Activated T-cell treated with anti-CD3 and anti-CD28 coated beads, Interleukin-2, amount 50 U/mL, for 24 hours (primary cell): ENCODE measurements at regions not wholly inside any gene's neighbourhood (a gene's known extent, or its start where the extent isn't known, plus 50 kb on each side); places are given as distances from the start of the nearest gene placed in this dataset.

Experiments used
- DNase-seq: peaks from one replicate; pipeline ENCODE4 v3.0.0-alpha.2; 2020
- H3K27ac Mint-ChIP-seq: 2 replicates; pipeline ENCODE4 v1.8.0; 2020; ENCODE audit warnings: mild to moderate bottlenecking, mixed read lengths
- H3K27me3 Mint-ChIP-seq: 2 replicates; pipeline ENCODE4 v1.8.0; 2020; ENCODE audit warnings: mixed read lengths
- H3K36me3 Mint-ChIP-seq: 2 replicates; pipeline ENCODE4 v1.8.0; 2020; ENCODE audit warnings: low read depth, mixed read lengths
- H3K4me1 Mint-ChIP-seq: 2 replicates; pipeline ENCODE4 v1.8.0; 2020; ENCODE audit warnings: low read depth, mixed read lengths
- H3K4me3 Mint-ChIP-seq: 2 replicates; pipeline ENCODE4 v1.8.0; 2020; ENCODE audit warnings: mild to moderate bottlenecking, moderate library complexity, mixed read lengths
- H3K9me3 Mint-ChIP-seq: 2 replicates; pipeline ENCODE4 v1.8.0; 2020; ENCODE audit warnings: mixed read lengths

- H3K9me3 Mint-ChIP-seq = no peaks in the 10 kb centered on the region
- DNase-seq = no peak
- H3K27me3 Mint-ChIP-seq = peaks cover 4% of the 10 kb centered on the region
- no peak overlapping the region for H3K4me3 Mint-ChIP-seq
- no peak overlapping the region for H3K27ac Mint-ChIP-seq
- no peaks in the 10 kb centered on the region for H3K36me3 Mint-ChIP-seq
- H3K4me1 Mint-ChIP-seq = peaks cover 5% of the 10 kb centered on the region
These were observed 268.2 kb downstream of the PTEN start for GRCh38 chr10:88131511-88132139.

DNA sequence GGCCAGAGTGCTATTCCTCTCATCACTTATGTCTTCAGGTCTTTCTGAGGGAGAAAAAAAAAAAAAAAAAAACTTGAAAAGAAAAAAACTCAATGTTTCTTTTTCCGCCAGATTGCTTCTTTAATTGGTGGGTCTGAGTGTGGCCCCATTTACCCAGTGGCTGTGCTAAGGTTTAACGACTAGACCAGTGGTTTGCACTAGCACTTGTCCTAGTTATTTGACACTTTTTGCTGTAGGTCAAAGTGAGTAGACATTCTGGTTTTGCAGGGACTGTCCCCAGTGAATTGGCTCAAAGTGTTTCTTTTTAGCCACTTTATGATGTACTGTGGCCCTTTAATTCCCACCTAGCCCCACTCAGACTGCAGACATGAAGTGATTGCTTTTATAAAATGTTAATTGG lies 273.3 kb downstream of the PTEN start:
- no peak overlapping the region for H3K4me3 Mint-ChIP-seq
- no peaks in the 10 kb centered on the region for H3K9me3 Mint-ChIP-seq
- H3K27me3 Mint-ChIP-seq = peaks cover 4% of the 10 kb centered on the region
- no peaks in the 10 kb centered on the region for H3K36me3 Mint-ChIP-seq
- H3K4me1 Mint-ChIP-seq = peaks cover 25% of the 10 kb centered on the region
- DNase-seq = no peak
- H3K27ac Mint-ChIP-seq = no peak overlapping the region

GRCh38 chr10:88138319-88138848 lies 275.0 kb downstream of the PTEN start:
- no peak overlapping the region for H3K4me3 Mint-ChIP-seq
- no peaks in the 10 kb centered on the region for H3K9me3 Mint-ChIP-seq
- peaks cover 25% of the 10 kb centered on the region for H3K4me1 Mint-ChIP-seq
- H3K36me3 Mint-ChIP-seq = no peaks in the 10 kb centered on the region
- H3K27ac Mint-ChIP-seq = peak overlapping the region; percentile 62
- DNase-seq = no peak
- H3K27me3 Mint-ChIP-seq = peaks cover 4% of the 10 kb centered on the region

DNA sequence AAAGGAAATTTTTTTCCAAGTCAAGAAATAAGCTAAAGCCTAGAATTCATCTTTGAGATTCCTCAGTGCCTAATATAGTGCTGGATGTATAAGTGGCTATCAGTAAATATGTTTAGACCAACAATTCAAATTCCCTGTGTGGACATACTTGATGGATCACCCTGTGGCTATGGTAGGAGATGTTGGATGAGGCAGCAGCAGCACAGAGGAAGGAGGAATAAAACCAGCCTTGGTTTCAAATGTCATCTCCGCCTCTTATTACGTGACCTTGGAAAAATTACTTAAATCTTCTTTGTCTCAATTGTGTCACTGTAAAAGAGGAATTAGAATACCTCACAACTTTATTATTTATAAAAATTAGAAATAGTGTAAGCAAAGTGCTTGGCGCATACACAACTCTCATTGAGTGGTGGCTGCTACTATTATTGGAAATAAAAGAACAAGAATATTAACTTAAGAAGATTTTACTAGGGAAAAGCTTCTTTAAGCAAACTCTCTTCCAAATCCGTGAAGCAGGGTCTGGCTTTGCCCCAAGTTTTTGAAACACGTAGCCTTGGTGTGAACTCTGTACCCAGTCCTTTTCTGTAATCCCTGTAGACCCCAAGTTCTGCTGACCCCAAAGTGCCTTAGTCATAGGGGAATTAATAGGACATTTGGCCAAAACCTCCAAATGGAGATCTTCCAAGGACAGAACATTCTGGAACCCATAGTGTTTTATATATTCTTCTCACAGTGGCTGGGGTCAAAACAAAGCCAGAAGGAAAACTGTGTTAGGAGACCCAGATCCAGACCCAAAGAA lies 283.8 kb downstream of the PTEN start:
- Mint-ChIP-seq H3K27ac (no peak overlapping the region), H3K27me3 (no peaks in the 10 kb centered on the region), H3K36me3 (peaks cover 2% of the 10 kb centered on the region), H3K4me1 (peaks cover 8% of the 10 kb centered on the region), H3K4me3 (no peak overlapping the region), H3K9me3 (peaks cover 2% of the 10 kb centered on the region)
- no peak for DNase-seq

DNA sequence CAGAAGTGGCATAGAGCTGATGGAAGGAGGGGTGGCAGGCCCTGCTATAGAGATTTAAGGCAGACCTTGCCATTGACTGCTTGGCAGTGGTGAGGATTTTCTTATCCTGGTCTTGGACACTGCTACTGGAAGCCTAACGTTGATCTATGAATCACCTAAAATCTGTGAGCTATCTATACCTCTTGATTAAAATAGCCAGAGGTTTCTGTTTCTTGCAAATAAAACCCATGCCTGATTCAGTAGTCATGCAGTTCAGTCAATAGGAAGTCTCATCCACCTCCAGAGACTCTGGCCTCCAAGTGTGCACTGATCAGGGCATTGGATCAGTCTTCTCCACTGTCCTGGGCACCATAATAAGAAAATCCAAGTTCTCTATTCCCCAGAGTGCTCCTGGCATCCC lies 286.5 kb downstream of the PTEN start:
- Mint-ChIP-seq H3K36me3 (peaks cover 9% of the 10 kb centered on the region), H3K9me3 (peaks cover 14% of the 10 kb centered on the region), H3K27ac (no peak overlapping the region), H3K27me3 (no peaks in the 10 kb centered on the region), H3K4me1 (peaks cover 29% of the 10 kb centered on the region), H3K4me3 (no peak overlapping the region)
- DNase-seq = no peak

DNA sequence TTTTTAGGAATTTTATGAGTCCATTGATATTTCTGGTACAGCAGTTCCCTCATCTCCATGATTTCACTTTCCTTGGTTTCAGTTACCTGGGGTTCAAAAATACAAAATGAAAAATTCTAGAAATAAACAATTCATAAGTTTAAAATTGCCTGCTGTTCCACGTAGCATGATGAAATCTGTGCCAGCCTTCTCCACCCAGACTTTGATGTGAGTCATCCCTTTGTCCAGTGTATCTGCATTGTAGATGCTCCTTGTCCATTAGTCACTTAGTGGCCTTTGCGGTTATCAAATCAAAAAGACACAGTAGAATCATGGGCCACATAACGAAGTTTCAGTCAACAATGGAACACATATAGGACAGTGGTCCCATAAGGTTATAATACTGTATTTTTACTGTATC lies 286.9 kb downstream of the PTEN start:
- DNase-seq = no peak
- Mint-ChIP-seq H3K36me3 (peaks cover 9% of the 10 kb centered on the region), H3K27me3 (no peaks in the 10 kb centered on the region), H3K9me3 (peaks cover 14% of the 10 kb centered on the region), H3K4me3 (no peak overlapping the region), H3K27ac (no peak overlapping the region), H3K4me1 (peaks cover 32% of the 10 kb centered on the region)

DNA sequence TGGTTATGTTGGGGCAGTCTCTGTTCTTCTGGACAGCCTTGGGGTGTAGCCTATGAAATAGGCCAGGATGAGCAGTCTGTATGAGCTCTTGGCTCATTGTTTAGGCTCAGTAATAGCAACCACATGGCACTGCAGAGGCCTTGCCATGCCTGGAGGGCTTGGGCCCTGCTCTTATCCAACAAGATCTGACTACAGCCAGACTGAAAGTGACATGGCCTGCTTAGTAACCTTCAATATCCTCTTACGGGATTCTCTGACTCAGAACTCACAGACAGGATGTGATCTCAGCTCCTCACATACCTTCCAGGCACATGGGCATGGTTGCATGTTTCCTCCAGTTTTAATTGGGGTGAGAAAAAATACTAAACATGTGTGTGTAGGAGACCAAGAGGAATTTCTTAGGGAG lies 289.3 kb downstream of the PTEN start:
- Mint-ChIP-seq H3K27ac (peak overlapping the region; percentile 92), H3K4me1 (peaks cover 39% of the 10 kb centered on the region), H3K4me3 (no peak overlapping the region), H3K27me3 (no peaks in the 10 kb centered on the region), H3K9me3 (peaks cover 14% of the 10 kb centered on the region), H3K36me3 (peaks cover 9% of the 10 kb centered on the region)
- DNase-seq = peak; percentile 59

- Mint-ChIP-seq H3K4me3 (no peak overlapping the region), H3K27me3 (no peaks in the 10 kb centered on the region), H3K9me3 (peaks cover 14% of the 10 kb centered on the region), H3K36me3 (peaks cover 9% of the 10 kb centered on the region), H3K4me1 (peaks cover 45% of the 10 kb centered on the region), H3K27ac (no peak overlapping the region)
- no peak for DNase-seq
These were observed 291.3 kb downstream of the PTEN start for GRCh38 chr10:88154596-88155250.

DNA sequence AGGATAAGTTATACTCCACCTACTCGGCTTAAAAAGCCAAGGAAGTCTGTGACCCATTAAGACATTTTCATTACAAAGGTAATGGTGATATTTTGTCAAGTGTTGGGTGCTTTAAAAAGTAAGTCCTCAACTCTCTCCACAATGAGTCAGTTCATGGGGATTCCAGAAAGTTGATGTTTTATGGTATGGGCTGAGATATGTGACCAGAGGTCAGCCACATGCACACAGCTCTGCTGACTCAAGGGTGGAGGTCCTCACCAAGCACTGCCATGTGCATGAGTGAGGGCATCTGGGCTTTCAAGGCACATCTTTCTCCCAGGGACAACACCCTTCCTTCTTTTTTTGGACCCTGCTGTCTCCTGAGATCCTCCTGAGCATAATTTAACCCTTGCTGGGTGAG lies 292.9 kb downstream of the PTEN start:
- Mint-ChIP-seq H3K4me3 (no peak overlapping the region), H3K27me3 (no peaks in the 10 kb centered on the region), H3K4me1 (peaks cover 45% of the 10 kb centered on the region), H3K36me3 (peaks cover 9% of the 10 kb centered on the region), H3K9me3 (peaks cover 14% of the 10 kb centered on the region), H3K27ac (no peak overlapping the region)
- DNase-seq = no peak

- peaks cover 6% of the 10 kb centered on the region for H3K9me3 Mint-ChIP-seq
- H3K4me3 Mint-ChIP-seq = no peak overlapping the region
- DNase-seq = no peak
- peaks cover 34% of the 10 kb centered on the region for H3K4me1 Mint-ChIP-seq
- H3K27ac Mint-ChIP-seq = no peak overlapping the region
- H3K27me3 Mint-ChIP-seq = no peaks in the 10 kb centered on the region
- peaks cover 3% of the 10 kb centered on the region for H3K36me3 Mint-ChIP-seq
These were observed 294.6 kb downstream of the PTEN start for GRCh38 chr10:88157981-88158465.

DNA sequence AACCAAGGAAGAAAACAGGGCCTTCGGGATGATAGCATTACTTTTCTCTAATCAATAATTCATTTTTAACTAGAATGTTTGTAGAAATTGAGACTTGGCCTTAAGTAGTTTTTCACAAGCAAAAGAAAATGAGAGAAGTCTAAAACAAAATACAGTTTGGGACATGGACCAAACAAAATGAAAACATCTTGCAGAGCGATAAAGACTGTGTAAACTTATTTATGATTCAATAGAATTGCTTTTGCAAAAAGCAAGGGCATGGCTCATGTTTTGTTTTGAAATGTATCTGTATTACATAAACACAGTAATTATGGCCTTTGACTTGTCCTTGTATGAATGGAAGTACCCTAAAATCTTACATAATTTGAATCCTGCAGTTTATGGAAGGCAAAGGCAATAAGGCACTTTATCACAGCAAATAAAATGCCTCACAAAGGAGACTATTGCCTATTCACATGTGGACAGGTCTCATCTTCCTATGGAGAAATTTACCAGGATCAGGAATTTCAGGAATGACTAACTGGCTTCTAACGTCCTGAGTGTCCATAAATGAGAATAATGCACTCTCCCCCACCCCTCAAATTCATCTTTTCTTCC lies 295.2 kb downstream of the PTEN start:
- Mint-ChIP-seq H3K4me1 (peaks cover 30% of the 10 kb centered on the region), H3K36me3 (no peaks in the 10 kb centered on the region), H3K27me3 (no peaks in the 10 kb centered on the region), H3K27ac (no peak overlapping the region), H3K9me3 (peaks cover 2% of the 10 kb centered on the region), H3K4me3 (no peak overlapping the region)
- DNase-seq = no peak

DNA sequence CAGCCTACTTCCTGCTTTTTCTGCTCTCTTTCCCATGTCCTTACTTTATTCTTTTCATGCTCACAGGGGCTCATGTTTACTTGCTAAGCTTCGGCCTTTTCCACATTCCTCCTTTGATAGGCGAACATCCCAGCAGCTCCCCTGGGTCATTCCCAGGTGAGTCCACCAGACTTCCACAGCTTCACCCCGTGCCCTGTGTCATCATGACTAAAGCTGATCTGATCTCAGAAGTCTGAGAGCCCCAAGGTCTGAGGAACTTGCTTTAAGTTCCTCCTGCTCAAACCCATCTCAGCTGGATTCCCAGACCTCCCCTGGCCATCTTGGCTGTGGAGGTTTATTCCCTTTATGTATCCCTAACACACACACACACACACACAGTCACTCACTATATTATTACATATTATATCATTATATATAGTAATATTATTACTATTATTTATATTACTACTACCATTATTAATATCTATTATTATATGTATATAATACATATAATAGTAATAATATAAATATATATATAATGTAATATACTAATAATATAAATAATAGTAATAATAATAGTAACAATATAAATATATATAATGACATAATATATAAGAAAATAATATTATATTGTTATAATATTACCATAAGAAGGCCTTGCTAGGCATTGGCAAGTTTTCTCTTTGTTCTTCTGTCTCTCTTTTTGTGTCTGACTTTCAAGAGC lies 295.9 kb downstream of the PTEN start:
- Mint-ChIP-seq H3K4me3 (no peak overlapping the region), H3K4me1 (peaks cover 27% of the 10 kb centered on the region), H3K36me3 (no peaks in the 10 kb centered on the region), H3K27ac (no peak overlapping the region), H3K9me3 (no peaks in the 10 kb centered on the region), H3K27me3 (no peaks in the 10 kb centered on the region)
- DNase-seq = no peak

DNA sequence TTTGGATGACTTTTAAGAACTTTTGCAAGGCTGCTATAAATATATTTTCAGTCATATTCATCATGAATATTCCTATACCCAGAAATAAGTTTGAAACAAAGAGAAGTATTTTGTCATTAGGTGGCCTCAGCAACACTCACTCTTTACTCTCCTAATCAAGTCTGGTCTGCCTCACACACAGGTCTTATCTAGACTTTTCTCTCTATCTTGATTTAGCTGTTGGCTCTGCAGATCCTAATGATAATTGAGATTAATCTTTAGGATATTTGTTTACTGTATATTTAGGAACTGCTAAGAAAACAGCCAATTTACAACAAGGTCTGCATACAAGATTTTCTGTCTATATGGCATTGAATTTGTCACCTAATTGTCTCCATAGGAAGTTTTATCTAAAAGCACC lies 297.6 kb downstream of the PTEN start:
- H3K27ac Mint-ChIP-seq = no peak overlapping the region
- DNase-seq = no peak
- H3K27me3 Mint-ChIP-seq = no peaks in the 10 kb centered on the region
- H3K4me3 Mint-ChIP-seq = no peak overlapping the region
- H3K9me3 Mint-ChIP-seq = no peaks in the 10 kb centered on the region
- H3K4me1 Mint-ChIP-seq = peaks cover 19% of the 10 kb centered on the region
- H3K36me3 Mint-ChIP-seq = no peaks in the 10 kb centered on the region

DNA sequence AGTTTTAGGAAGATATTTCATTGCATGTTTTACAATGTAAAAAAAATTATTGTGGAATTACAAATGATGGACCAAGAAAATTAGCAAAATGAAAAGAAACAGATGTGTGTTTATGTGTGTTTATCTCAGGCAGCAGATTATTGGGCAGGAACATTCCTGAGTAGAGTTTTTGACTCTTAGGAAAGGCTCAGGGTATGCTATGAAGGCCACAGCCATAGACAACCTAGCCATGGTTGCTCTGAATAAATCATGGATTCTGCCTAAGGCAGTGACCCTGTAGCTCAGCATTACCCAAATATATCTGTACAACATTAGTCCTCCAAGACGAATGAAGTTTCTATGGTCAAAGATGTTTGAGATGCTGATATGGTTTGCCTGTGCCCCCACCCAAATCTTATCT lies 298.3 kb downstream of the PTEN start:
- Mint-ChIP-seq H3K4me1 (peaks cover 22% of the 10 kb centered on the region), H3K27ac (no peak overlapping the region), H3K4me3 (no peak overlapping the region), H3K36me3 (no peaks in the 10 kb centered on the region), H3K27me3 (no peaks in the 10 kb centered on the region), H3K9me3 (no peaks in the 10 kb centered on the region)
- no peak for DNase-seq
